OCI-LY3 (cell line): ENCODE measurements at regions not wholly inside any gene's neighbourhood (a gene's known extent, or its start where the extent isn't known, plus 50 kb on each side); places are given as distances from the start of the nearest gene placed in this dataset.
A peak's percentile ranks its signal among the peaks of the same experiment; 100 is the strongest.

ENCODE experiments used
- H2AFZ ChIP-seq: fragments of 200-600, 300-600 bp; shearing (Covaris generic); 2 replicates; pipeline ENCODE4 v1.6.0; 2014; ENCODE audit warnings: antibody characterized with exemption, low read depth, low read length
- H3K27ac ChIP-seq: fragments of 200-600, 300-600 bp; sonication (generic); 2 replicates; pipeline ENCODE4 v1.5.1; 2014; ENCODE audit warnings: mild to moderate bottlenecking, low read length, moderate library complexity, mixed read lengths
- H3K27me3 ChIP-seq: fragments of 200-600, 300-600 bp; sonication (generic); 2 replicates; pipeline ENCODE4 v1.6.1; 2014; ENCODE audit warnings: low read depth, low read length, mixed read lengths
- H3K36me3 ChIP-seq: fragments of 200-600, 300-600 bp; sonication (generic); replicated peaks from 2 replicates; pipeline ENCODE3; 2014; ENCODE audit warnings: low read depth, low read length, mixed read lengths
- H3K4me1 ChIP-seq: fragments of 300-600, 200-600 bp; sonication (generic); 2 replicates; pipeline ENCODE4 v1.6.1; 2014; ENCODE audit warnings: low read length, mixed read lengths
- H3K4me2 ChIP-seq: fragments of 200-600, 300-600 bp; sonication (generic); 2 replicates; pipeline ENCODE4 v1.6.1; 2014; ENCODE audit warnings: low read length, mixed read lengths
- H3K4me3 ChIP-seq: fragments of 300-600, 200-600 bp; sonication (generic); 2 replicates; pipeline ENCODE4 v1.5.1; 2014; ENCODE audit warnings: antibody characterized with exemption, mild to moderate bottlenecking, low read length, moderate library complexity
- H3K79me2 ChIP-seq: fragments of 300-600, 200-600 bp; shearing (Covaris generic); 2 replicates; pipeline ENCODE4 v1.6.1; 2014; ENCODE audit warnings: mild to moderate bottlenecking, low read length, mixed read lengths
- H3K9ac ChIP-seq: fragments of 300-600, 200-600 bp; shearing (Covaris generic); 2 replicates; pipeline ENCODE4 v1.6.0; 2014; ENCODE audit warnings: mild to moderate bottlenecking, low read length, moderate library complexity
- H3K9me3 ChIP-seq: fragments of 200-600, 300-600 bp; shearing (Covaris generic); 2 replicates; pipeline ENCODE4 v1.6.1; 2014; ENCODE audit warnings: low read length, mixed read lengths; ENCODE audit not compliant: insufficient read depth
- H4K20me1 ChIP-seq: fragments of 200-600, 300-600 bp; sonication (generic); 2 replicates; pipeline ENCODE4 v1.6.1; 2016; ENCODE audit warnings: low read length, mixed read lengths; ENCODE audit not compliant: insufficient read depth
- EZH2phosphoT487 ChIP-seq: fragments of 200-600 bp; shearing (Covaris generic); IDR thresholded peaks from 2 replicates; pipeline ENCODE4 v1.6.1; 2018; ENCODE audit warnings: antibody characterized with exemption, mixed run types, low read depth
- TF ChIP-seq, protein P1 (sequence below): fragments of 200-600, 300-600 bp; sonication (generic); IDR thresholded peaks from 2 replicates; pipeline ENCODE4 v1.5.1; 2014; ENCODE audit warnings: antibody characterized with exemption, low read length, low read depth

DNA sequence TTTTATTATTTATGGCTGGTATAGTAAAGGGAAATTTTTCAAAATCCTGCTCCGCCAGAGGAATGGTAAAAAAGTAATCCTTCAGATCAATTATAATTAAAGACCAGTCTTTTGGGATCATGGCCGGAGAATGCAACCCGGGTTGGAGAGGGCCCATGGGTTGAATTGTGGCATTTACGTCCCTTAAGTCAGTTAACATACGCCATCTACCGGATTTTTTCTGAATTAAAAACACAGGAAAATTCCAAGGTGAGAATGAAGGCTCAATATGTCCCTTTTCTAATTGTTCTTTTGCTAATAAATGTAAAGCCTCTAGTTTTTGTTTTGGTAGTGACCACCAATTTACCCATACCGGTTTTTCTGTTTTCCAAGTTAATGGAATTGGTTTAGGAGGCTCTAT, 602.8 kb downstream of the ALG10 start:
- H3K4me3 ChIP-seq: no peak overlapping the region
- H3K9me3 ChIP-seq: no peaks in the 10 kb centered on the region
- H3K36me3 ChIP-seq: no peaks in the 10 kb centered on the region
- no peaks in the 10 kb centered on the region for H3K27me3 ChIP-seq
- 0 out of 2 replicates have a peak overlapping the region, but pooled peaks have one; percentile 57 for H2AFZ ChIP-seq
- no peaks in the 10 kb centered on the region for H3K79me2 ChIP-seq
- no peak overlapping the region for H3K27ac ChIP-seq
- H3K9ac ChIP-seq: no peak overlapping the region
- TF ChIP-seq, protein P1, sequence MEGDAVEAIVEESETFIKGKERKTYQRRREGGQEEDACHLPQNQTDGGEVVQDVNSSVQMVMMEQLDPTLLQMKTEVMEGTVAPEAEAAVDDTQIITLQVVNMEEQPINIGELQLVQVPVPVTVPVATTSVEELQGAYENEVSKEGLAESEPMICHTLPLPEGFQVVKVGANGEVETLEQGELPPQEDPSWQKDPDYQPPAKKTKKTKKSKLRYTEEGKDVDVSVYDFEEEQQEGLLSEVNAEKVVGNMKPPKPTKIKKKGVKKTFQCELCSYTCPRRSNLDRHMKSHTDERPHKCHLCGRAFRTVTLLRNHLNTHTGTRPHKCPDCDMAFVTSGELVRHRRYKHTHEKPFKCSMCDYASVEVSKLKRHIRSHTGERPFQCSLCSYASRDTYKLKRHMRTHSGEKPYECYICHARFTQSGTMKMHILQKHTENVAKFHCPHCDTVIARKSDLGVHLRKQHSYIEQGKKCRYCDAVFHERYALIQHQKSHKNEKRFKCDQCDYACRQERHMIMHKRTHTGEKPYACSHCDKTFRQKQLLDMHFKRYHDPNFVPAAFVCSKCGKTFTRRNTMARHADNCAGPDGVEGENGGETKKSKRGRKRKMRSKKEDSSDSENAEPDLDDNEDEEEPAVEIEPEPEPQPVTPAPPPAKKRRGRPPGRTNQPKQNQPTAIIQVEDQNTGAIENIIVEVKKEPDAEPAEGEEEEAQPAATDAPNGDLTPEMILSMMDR: peak; percentile 64
- TF ChIP-seq EZH2phosphoT487: no peak
- no peaks in the 10 kb centered on the region for H3K4me1 ChIP-seq
- H3K4me2 ChIP-seq: no peak overlapping the region
- H4K20me1 ChIP-seq: no peaks in the 10 kb centered on the region

DNA sequence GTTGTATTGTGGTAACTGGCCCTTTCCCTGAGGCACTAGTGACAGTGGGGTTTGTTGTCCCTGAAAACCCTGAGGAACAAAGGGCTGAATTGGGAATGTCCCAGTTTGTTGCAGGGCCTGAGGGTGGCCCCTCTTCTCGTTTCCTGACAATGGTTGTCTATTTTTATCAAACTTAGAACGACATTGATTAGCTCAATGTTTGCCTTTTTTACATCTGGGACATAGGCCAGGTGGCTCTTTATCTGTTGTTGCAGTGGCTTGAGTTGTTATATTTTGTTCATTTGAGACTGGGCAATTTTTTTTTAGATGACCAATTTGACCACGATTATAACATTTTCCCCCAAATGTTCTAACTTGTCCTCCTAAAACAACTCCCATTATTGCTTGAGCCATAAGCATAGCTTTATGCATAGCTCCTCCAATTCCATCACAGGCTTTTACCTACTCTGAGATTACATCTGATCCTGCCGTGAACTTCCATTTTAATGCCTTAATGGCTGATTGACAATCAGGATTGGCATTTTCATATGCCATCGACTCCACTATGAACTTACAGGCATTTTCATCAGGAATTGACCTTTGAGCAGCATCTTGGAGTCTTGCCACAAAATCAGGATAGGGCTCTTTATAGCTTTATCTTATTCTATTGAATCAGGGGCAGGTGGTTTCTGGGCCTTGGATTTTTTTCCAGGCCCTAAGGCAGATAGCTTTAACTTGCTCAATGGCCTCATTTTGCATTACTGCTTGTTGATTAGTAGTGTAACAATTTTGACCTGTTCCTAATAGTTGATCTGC, 604.3 kb downstream of the ALG10 start:
- no peak overlapping the region for H3K4me3 ChIP-seq
- no peaks in the 10 kb centered on the region for H3K27me3 ChIP-seq
- H3K79me2 ChIP-seq: no peaks in the 10 kb centered on the region
- TF ChIP-seq, protein P1: no peak
- no peak for TF ChIP-seq EZH2phosphoT487
- H4K20me1 ChIP-seq: no peaks in the 10 kb centered on the region
- H3K4me2 ChIP-seq: no peak overlapping the region
- no peak overlapping the region for H2AFZ ChIP-seq
- no peak overlapping the region for H3K27ac ChIP-seq
- no peaks in the 10 kb centered on the region for H3K4me1 ChIP-seq
- H3K9me3 ChIP-seq: no peaks in the 10 kb centered on the region
- no peak overlapping the region for H3K9ac ChIP-seq
- H3K36me3 ChIP-seq: no peaks in the 10 kb centered on the region
